ENCODE measurements at regions not wholly inside any gene's neighbourhood (a gene's known extent, or its start where the extent isn't known, plus 50 kb on each side); places are given as distances from the start of the nearest gene placed in this dataset.

DNA sequence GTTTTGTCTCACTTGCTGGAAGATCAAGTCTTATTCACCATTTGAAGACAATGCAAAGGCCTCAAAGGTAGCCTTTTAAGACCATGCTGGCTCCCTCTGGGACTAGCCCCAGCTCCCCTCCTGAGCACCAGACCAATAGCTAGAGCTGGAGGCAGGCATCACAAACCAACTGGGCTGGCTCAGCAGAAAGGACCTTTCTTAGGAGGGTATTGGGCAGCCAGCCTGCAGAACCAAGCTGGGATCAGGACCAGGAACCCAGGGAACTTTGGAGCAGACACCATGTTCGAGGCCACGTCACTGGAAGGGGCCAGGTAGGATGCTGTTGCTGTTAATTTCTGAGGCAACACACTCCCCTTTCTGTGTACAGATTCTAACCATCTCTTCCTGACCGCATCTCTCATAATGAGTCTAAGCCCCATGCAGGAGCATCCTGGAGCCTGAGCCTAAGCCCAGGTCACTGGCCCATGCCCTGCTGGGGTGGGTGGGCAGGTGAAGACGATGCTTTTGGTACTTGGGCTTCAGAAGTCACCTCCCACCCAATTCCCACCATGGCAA is 81.4 kb upstream of the KLF13 start:
- DNase-seq (ENCODE audit: extremely low spot score): no peak
- intact Hi-C loops (cut with DNase I): no loop called here
- WGBS: 89% methylated on average over 2 of the region's 4 CpGs

DNA sequence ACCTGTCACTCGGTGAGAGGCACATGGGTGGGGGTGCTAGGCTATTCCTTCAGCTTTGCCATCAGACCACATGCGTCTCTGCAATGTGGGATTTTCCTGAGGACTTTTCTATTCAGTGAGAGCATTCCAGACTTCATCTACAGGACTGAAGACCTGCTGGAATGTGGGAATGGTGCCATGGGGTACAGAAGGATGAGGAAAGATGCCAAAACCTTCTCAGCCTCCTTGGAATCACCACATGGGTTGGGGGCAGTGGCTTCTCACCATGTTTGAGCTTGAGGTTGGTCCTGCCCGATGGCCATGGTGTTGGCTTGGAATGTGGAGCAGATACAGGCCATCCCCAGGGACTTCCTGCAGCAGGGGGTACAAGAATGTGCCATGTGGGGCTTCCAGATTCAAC is 80.9 kb upstream of the KLF13 start:
- Histone ChIP-seq H3K9me3 (no peaks in the 10 kb centered on the region), H3K27me3 (no peaks in the 10 kb centered on the region), H3K27ac (replicated peaks in 1 of 4) (no peak overlapping the region), H3K4me3 (no peak overlapping the region), H3K36me3 (no peaks in the 10 kb centered on the region), H3K4me1 (no peaks in the 10 kb centered on the region)
- WGBS: 73% methylated on average over 3 of the region's 3 CpGs
- TF ChIP-seq POLR2AphosphoS5 (IDR thresholded peaks at IDR 0.05) (no peak), POLR2A (IDR thresholded peaks at IDR 0.05; ENCODE audit: low read depth) (no peak), EP300 (IDR thresholded peaks at IDR 0.05) (no peak), CTCF (IDR thresholded peaks at IDR 0.05) (no peak)
- intact Hi-C loops (cut with DNase I): no loop called here
- no peak for DNase-seq (ENCODE audit: extremely low spot score)

More for the DNA sequence above, 81.4 kb upstream of the KLF13 start:
- TF ChIP-seq POLR2AphosphoS5 (IDR thresholded peaks at IDR 0.05) (no peak), POLR2A (IDR thresholded peaks at IDR 0.05; ENCODE audit: low read depth) (no peak), CTCF (IDR thresholded peaks at IDR 0.05) (no peak), EP300 (IDR thresholded peaks at IDR 0.05) (no peak)
- Histone ChIP-seq H3K27ac (replicated peaks in 1 of 4) (no peak overlapping the region), H3K4me1 (no peaks in the 10 kb centered on the region), H3K9me3 (no peaks in the 10 kb centered on the region), H3K4me3 (no peak overlapping the region), H3K36me3 (no peaks in the 10 kb centered on the region), H3K27me3 (no peaks in the 10 kb centered on the region)

DNA sequence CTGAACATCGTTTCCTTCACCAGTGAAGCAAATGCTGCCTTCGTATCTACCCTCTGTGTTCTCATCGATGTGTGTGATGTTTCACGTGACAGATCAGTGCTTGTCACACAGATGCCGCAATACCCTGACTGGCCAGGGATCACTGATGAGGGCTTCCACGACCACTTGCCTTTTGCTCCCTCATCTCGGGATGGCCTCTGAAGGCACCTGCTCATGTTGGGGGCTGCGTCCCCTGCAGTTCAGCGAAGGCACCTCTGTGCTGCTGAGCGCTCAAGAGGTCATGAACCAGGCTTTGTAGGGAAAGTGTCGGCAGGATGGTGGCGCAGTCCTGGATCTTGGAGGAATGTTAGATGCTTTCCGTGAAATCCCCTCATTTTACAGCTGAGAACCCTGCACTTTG is 79.2 kb upstream of the KLF13 start:
- WGBS: 94% methylated on average over 12 of the region's 13 CpGs
- no peaks in the 10 kb centered on the region for H3K27me3 ChIP-seq
- no peaks in the 10 kb centered on the region for H3K9me3 ChIP-seq
- H3K27ac ChIP-seq (replicated peaks in 1 of 4): no peak overlapping the region
- no peaks in the 10 kb centered on the region for H3K4me1 ChIP-seq
- no peaks in the 10 kb centered on the region for H3K36me3 ChIP-seq
- no peak overlapping the region for H3K4me3 ChIP-seq
- intact Hi-C loops (cut with DNase I): no loop called here
- no peak for DNase-seq (ENCODE audit: extremely low spot score)
- TF ChIP-seq POLR2A (IDR thresholded peaks at IDR 0.05; ENCODE audit: low read depth) (no peak), POLR2AphosphoS5 (IDR thresholded peaks at IDR 0.05) (no peak), CTCF (IDR thresholded peaks at IDR 0.05) (no peak), EP300 (IDR thresholded peaks at IDR 0.05) (no peak)

GRCh38 chr15:31248263-31248662 is 78.4 kb upstream of the KLF13 start:
- H3K4me3 ChIP-seq: no peak overlapping the region
- no peaks in the 10 kb centered on the region for H3K27me3 ChIP-seq
- no peaks in the 10 kb centered on the region for H3K4me1 ChIP-seq
- 87% methylated on average over 5 of the region's 5 CpGs for WGBS
- no peaks in the 10 kb centered on the region for H3K9me3 ChIP-seq
- no peak overlapping the region for H3K27ac ChIP-seq (replicated peaks in 1 of 4)
- intact Hi-C loops (cut with DNase I): no loop called here
- H3K36me3 ChIP-seq: no peaks in the 10 kb centered on the region
- no peak for DNase-seq (ENCODE audit: extremely low spot score)
- TF ChIP-seq CTCF (IDR thresholded peaks at IDR 0.05) (no peak), POLR2A (IDR thresholded peaks at IDR 0.05; ENCODE audit: low read depth) (no peak), EP300 (IDR thresholded peaks at IDR 0.05) (no peak), POLR2AphosphoS5 (IDR thresholded peaks at IDR 0.05) (no peak)

DNA sequence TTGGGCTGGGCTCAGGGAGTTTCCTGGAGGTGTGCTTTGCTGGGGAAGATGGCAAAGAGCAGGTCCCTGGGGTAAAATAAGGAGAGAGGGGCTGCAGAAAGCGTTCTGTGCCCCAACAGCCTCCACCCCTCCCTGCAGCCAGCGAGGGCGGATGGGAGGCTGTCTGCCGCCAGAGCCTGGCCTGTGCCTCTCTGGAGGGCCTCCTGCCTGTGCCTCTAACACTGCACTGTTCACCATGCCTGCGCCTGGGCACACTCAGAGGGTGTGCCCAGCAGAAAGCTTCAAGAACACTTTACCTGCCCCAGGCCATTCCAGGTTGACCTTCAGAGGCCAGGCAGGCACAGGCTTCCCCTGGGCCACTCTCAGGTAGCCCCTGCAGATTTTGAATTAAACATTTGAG is 77.7 kb upstream of the KLF13 start:
- Histone ChIP-seq H3K27me3 (no peaks in the 10 kb centered on the region), H3K36me3 (no peaks in the 10 kb centered on the region), H3K27ac (replicated peaks in 1 of 4) (no peak overlapping the region), H3K4me1 (no peaks in the 10 kb centered on the region), H3K9me3 (no peaks in the 10 kb centered on the region), H3K4me3 (no peak overlapping the region)
- TF ChIP-seq EP300 (IDR thresholded peaks at IDR 0.05) (no peak), POLR2A (IDR thresholded peaks at IDR 0.05; ENCODE audit: low read depth) (no peak), POLR2AphosphoS5 (IDR thresholded peaks at IDR 0.05) (no peak), CTCF (IDR thresholded peaks at IDR 0.05) (no peak)
- intact Hi-C loops (cut with DNase I): no loop called here
- DNase-seq (ENCODE audit: extremely low spot score): no peak
- WGBS: 88% methylated on average over 4 of the region's 5 CpGs
